ENCODE measurements at regions not wholly inside any gene's neighbourhood (a gene's known extent, or its start where the extent isn't known, plus 50 kb on each side); places are given as distances from the start of the nearest gene placed in this dataset.

DNA sequence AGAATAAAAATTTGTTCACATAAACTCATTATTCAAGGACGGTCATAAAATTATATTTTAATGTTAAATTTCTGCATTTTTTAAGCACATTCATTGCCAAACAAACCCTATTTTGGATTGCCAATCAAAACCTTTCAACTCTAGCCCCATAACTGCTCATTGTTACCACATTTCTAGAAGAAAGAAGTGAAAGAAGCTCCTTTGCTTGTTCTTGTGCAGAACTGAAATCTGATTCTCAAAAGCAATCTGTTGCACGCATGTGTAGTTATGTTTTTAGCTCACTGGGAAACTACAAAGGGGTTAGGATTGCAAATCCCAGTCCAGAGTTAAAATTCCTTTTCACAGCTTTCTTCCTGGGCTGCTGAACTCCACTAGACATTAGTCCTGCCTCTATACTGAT lies 109.5 kb upstream of the MIR17HG start:
- Histone ChIP-seq H3F3A (ENCODE audit: low read depth) (no peaks in the 10 kb centered on the region), H3K4me2 (no peak overlapping the region), H3K27ac (no peak overlapping the region), H3K27me3 (no peaks in the 10 kb centered on the region), H4K20me1 (ENCODE audit: low read depth) (no peaks in the 10 kb centered on the region), H3K36me3 (no peaks in the 10 kb centered on the region), H3K79me2 (ENCODE audit: low read depth) (no peaks in the 10 kb centered on the region), H2AFZ (replicated peaks) (peak overlapping the region; percentile 4), H3K4me3 (no peak overlapping the region), H3K4me1 (peaks cover 5% of the 10 kb centered on the region), H3K9ac (no peak overlapping the region), H3K9me3 (ENCODE audit: low read depth) (no peaks in the 10 kb centered on the region)
- DNase-seq (ENCODE audit: low spot score), result no peak
- no peak overlapping the region for H3K4me3 Mint-ChIP-seq
- no peak for TF ChIP-seq EZH2phosphoT487 (IDR thresholded peaks at IDR 0.05)
- no peak for TF ChIP-seq EZH2 (IDR thresholded peaks at IDR 0.05)
- TF ChIP-seq, protein P1, sequence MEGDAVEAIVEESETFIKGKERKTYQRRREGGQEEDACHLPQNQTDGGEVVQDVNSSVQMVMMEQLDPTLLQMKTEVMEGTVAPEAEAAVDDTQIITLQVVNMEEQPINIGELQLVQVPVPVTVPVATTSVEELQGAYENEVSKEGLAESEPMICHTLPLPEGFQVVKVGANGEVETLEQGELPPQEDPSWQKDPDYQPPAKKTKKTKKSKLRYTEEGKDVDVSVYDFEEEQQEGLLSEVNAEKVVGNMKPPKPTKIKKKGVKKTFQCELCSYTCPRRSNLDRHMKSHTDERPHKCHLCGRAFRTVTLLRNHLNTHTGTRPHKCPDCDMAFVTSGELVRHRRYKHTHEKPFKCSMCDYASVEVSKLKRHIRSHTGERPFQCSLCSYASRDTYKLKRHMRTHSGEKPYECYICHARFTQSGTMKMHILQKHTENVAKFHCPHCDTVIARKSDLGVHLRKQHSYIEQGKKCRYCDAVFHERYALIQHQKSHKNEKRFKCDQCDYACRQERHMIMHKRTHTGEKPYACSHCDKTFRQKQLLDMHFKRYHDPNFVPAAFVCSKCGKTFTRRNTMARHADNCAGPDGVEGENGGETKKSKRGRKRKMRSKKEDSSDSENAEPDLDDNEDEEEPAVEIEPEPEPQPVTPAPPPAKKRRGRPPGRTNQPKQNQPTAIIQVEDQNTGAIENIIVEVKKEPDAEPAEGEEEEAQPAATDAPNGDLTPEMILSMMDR (IDR thresholded peaks at IDR 0.05), result no peak
- peaks cover 23% of the 10 kb centered on the region for H3K9me3 Mint-ChIP-seq
- H3K27me3 Mint-ChIP-seq (ENCODE audit: insufficient read depth, low read depth), result no peaks in the 10 kb centered on the region
- no peak overlapping the region for H3K27ac Mint-ChIP-seq
- peaks cover 4% of the 10 kb centered on the region for H3K4me1 Mint-ChIP-seq
- peaks cover 7% of the 10 kb centered on the region for H3K36me3 Mint-ChIP-seq

GRCh38 chr13:91240341-91240740 lies 107.1 kb upstream of the MIR17HG start:
- Histone ChIP-seq H3K9me3 (ENCODE audit: low read depth) (no peaks in the 10 kb centered on the region), H3K4me3 (no peak overlapping the region), H3K36me3 (no peaks in the 10 kb centered on the region), H2AFZ (replicated peaks) (no peak overlapping the region), H3K4me2 (no peak overlapping the region), H3K79me2 (ENCODE audit: low read depth) (no peaks in the 10 kb centered on the region), H3F3A (ENCODE audit: low read depth) (no peaks in the 10 kb centered on the region), H3K4me1 (no peaks in the 10 kb centered on the region), H4K20me1 (ENCODE audit: low read depth) (no peaks in the 10 kb centered on the region), H3K27me3 (no peaks in the 10 kb centered on the region), H3K9ac (no peak overlapping the region), H3K27ac (no peak overlapping the region)
- peaks cover 27% of the 10 kb centered on the region for H3K9me3 Mint-ChIP-seq
- H3K4me3 Mint-ChIP-seq, result no peak overlapping the region
- H3K27me3 Mint-ChIP-seq (ENCODE audit: insufficient read depth, low read depth), result no peaks in the 10 kb centered on the region
- TF ChIP-seq EZH2phosphoT487 (IDR thresholded peaks at IDR 0.05), result no peak
- TF ChIP-seq, protein P1 (IDR thresholded peaks at IDR 0.05), result no peak
- no peak for TF ChIP-seq EZH2 (IDR thresholded peaks at IDR 0.05)
- H3K27ac Mint-ChIP-seq, result no peak overlapping the region
- no peak for DNase-seq (ENCODE audit: low spot score)
- peaks cover 3% of the 10 kb centered on the region for H3K4me1 Mint-ChIP-seq
- peaks cover 10% of the 10 kb centered on the region for H3K36me3 Mint-ChIP-seq

DNA sequence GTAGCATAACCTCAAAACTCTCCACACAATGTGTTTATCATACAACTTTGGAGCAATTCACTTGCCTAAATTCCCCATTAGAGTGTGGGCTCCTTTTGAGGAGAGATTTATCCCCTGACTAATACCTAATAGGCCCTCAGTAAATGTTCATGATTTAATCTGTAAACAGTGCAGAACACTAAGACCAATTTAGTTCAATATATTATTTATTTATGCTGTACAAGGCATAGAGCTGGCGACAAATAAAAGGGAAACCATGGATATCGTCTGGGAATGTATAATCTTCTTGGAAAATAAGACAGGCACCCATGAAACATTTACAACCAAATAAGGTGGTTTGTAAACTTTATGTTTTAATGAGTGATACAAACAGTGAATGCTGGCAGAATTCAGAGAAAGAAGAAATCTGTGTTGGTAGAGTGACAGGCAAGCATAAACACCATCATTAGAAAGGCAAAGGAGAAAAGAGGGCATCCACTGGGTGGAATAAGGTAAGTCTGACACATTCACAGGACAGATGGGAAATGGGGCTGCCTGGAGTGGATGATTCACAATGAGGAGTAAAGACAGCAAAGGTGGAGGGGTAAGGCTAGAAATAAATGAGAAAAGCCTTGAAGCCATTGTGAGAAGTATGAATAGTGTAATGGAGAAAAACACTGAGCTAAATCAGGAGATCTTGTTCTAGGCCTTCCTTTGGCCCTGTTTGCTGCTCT lies 106.1 kb upstream of the MIR17HG start:
- Mint-ChIP-seq H3K36me3 (peaks cover 12% of the 10 kb centered on the region), H3K4me3 (no peak overlapping the region), H3K9me3 (peaks cover 27% of the 10 kb centered on the region), H3K27me3 (ENCODE audit: insufficient read depth, low read depth) (peaks cover 2% of the 10 kb centered on the region), H3K4me1 (peaks cover 4% of the 10 kb centered on the region), H3K27ac (peak overlapping the region; percentile 49)
- no peak overlapping the region for H3K27ac ChIP-seq
- peak overlapping the region; percentile 35 for H2AFZ ChIP-seq (replicated peaks)
- H3K9ac ChIP-seq, result no peak overlapping the region
- no peaks in the 10 kb centered on the region for H3K27me3 ChIP-seq
- H3K9me3 ChIP-seq (ENCODE audit: low read depth), result no peaks in the 10 kb centered on the region
- no peak overlapping the region for H3K4me2 ChIP-seq
- no peak for DNase-seq (ENCODE audit: low spot score)
- no peaks in the 10 kb centered on the region for H4K20me1 ChIP-seq (ENCODE audit: low read depth)
- no peaks in the 10 kb centered on the region for H3K36me3 ChIP-seq
- no peaks in the 10 kb centered on the region for H3K79me2 ChIP-seq (ENCODE audit: low read depth)
- peaks cover 2% of the 10 kb centered on the region for H3K4me1 ChIP-seq
- H3F3A ChIP-seq (ENCODE audit: low read depth), result no peaks in the 10 kb centered on the region
- TF ChIP-seq, protein P1 (IDR thresholded peaks at IDR 0.05), result no peak
- no peak for TF ChIP-seq EZH2 (IDR thresholded peaks at IDR 0.05)
- TF ChIP-seq EZH2phosphoT487 (IDR thresholded peaks at IDR 0.05), result no peak
- no peak overlapping the region for H3K4me3 ChIP-seq

Measured in neural progenitor cell (in vitro differentiated cells).